GM23248 (cell line): ENCODE measurements at regions not wholly inside any gene's neighbourhood (a gene's known extent, or its start where the extent isn't known, plus 50 kb on each side); places are given as distances from the start of the nearest gene placed in this dataset.
A peak's percentile ranks its signal among the peaks of the same experiment; 100 is the strongest.

Experiments used
- DNase-seq: peaks from one replicate; pipeline ENCODE4 v3.0.0-alpha.2; 2015
- H2AFZ ChIP-seq: fragments of 200-600 bp; sonication (generic); 2 replicates; pipeline ENCODE4 v1.6.1; 2016; ENCODE audit warnings: antibody characterized with exemption
- H3F3A ChIP-seq: fragments of 200-600 bp; sonication (generic); 2 replicates; pipeline ENCODE4 v1.6.1; 2016; ENCODE audit warnings: mild to moderate bottlenecking, antibody characterized with exemption, mixed run types; ENCODE audit not compliant: insufficient read depth
- H3K27ac ChIP-seq: fragments of 200-600 bp; sonication (generic); 2 replicates; pipeline ENCODE4 v1.5.1; 2016; ENCODE audit warnings: mild to moderate bottlenecking
- H3K27me3 ChIP-seq: fragments of 200-600 bp; sonication (generic); replicated peaks from 2 replicates; pipeline ENCODE4 v1.6.1; 2016; ENCODE audit warnings: mild to moderate bottlenecking; ENCODE audit not compliant: insufficient read depth
- H3K36me3 ChIP-seq: fragments of 200-600 bp; sonication (generic); 2 replicates; pipeline ENCODE4 v1.6.1; 2016; ENCODE audit warnings: low read depth, mild to moderate bottlenecking
- H3K4me1 ChIP-seq: fragments of 200-600 bp; sonication (generic); 2 replicates; pipeline ENCODE4 v1.6.1; 2016; ENCODE audit warnings: mild to moderate bottlenecking; ENCODE audit not compliant: insufficient read depth
- H3K4me2 ChIP-seq: fragments of 200-600 bp; sonication (generic); one replicate; pipeline ENCODE4 v1.6.1; 2016; ENCODE audit warnings: mild to moderate bottlenecking; ENCODE audit not compliant: unreplicated experiment
- H3K4me3 ChIP-seq: fragments of 200-600 bp; sonication (generic); 2 replicates; pipeline ENCODE4 v1.5.1; 2016; ENCODE audit warnings: mild to moderate bottlenecking
- H3K79me2 ChIP-seq: fragments of 200-600 bp; sonication (generic); 2 replicates; pipeline ENCODE4 v1.6.1; 2016; ENCODE audit warnings: mild to moderate bottlenecking; ENCODE audit not compliant: insufficient read depth
- H3K9ac ChIP-seq: fragments of 200-600 bp; sonication (generic); 2 replicates; pipeline ENCODE4 v1.6.1; 2016; ENCODE audit warnings: mild to moderate bottlenecking
- H3K9me2 ChIP-seq: fragments of 200-600 bp; sonication (generic); 2 replicates; pipeline ENCODE4 v1.6.1; 2016; ENCODE audit warnings: mixed run types, mild to moderate bottlenecking, moderate library complexity; ENCODE audit not compliant: insufficient read depth
- H3K9me3 ChIP-seq: fragments of 200-600 bp; sonication (generic); one replicate; pipeline ENCODE4 v1.6.1; 2017; ENCODE audit warnings: low read depth
- H4K20me1 ChIP-seq: fragments of 200-600 bp; sonication (generic); 2 replicates; pipeline ENCODE4 v1.6.0; 2016; ENCODE audit not compliant: insufficient read depth
- EZH2 ChIP-seq: fragments of 200-600 bp; sonication (generic); IDR thresholded peaks from 2 replicates; pipeline ENCODE4 v1.6.1; 2018; ENCODE audit warnings: antibody characterized with exemption, mild to moderate bottlenecking; ENCODE audit not compliant: insufficient read depth, poor library complexity, severe bottlenecking
- EZH2phosphoT487 ChIP-seq: fragments of 200-600 bp; sonication (generic); IDR thresholded peaks from 2 replicates; pipeline ENCODE4 v1.6.1; 2018; ENCODE audit warnings: antibody characterized with exemption, moderate library complexity, mild to moderate bottlenecking, low read depth; ENCODE audit not compliant: insufficient read depth
- WGBS, 2 experiments: methylation state at CpG; one replicate each; pipeline ENCODE4 v1.1.6; 2015 to 2017; ENCODE audit warnings: low lambda C conversion rate in 2 of 2, low coverage in 1 of 2; ENCODE audit errors: missing lambda C conversion rate in 2 of 2; 5-methylcytosine and 5-hydroxymethylcytosine counted together
- in situ Hi-C: fragments of 300-500 bp; cut with MboI; formaldehyde crosslinking; loops from 2 replicates; pipeline ENCODE4 v1.15.0; 2020

- H3K79me2 ChIP-seq, result no peaks in the 10 kb centered on the region
These were observed 324.1 kb downstream of the C7orf25 start for GRCh38 chr7:42587806-42588205.

GRCh38 chr7:42580061-42580460, 331.8 kb downstream of the C7orf25 start:
- WGBS, 2 experiments, result 85 to 94% methylated on average over 2 of the region's 2 CpGs
- H3K9ac ChIP-seq, result no peak overlapping the region
- no peaks in the 10 kb centered on the region for H3K4me1 ChIP-seq
- no peaks in the 10 kb centered on the region for H3K79me2 ChIP-seq
- H4K20me1 ChIP-seq, result no peaks in the 10 kb centered on the region
- in situ Hi-C loops, result no loop called here
- H3K9me2 ChIP-seq, result no peaks in the 10 kb centered on the region
- no peak overlapping the region for H3K4me3 ChIP-seq
- H3K4me2 ChIP-seq, result no peak overlapping the region
- H3K9me3 ChIP-seq, result peaks cover 4% of the 10 kb centered on the region
- DNase-seq, result no peak
- no peak overlapping the region for H3K27ac ChIP-seq
- no peak overlapping the region for H2AFZ ChIP-seq
- TF ChIP-seq EZH2phosphoT487, result no peak
- no peak for TF ChIP-seq EZH2
- no peaks in the 10 kb centered on the region for H3K36me3 ChIP-seq
- H3F3A ChIP-seq, result no peaks in the 10 kb centered on the region
- peaks cover 18% of the 10 kb centered on the region; the same call in 1 of the 2 replicates for H3K27me3 ChIP-seq

More at GRCh38 chr7:42587806-42588205, 324.1 kb downstream of the C7orf25 start:
- H3F3A ChIP-seq, result no peaks in the 10 kb centered on the region
- no peaks in the 10 kb centered on the region for H3K4me1 ChIP-seq
- no peak for DNase-seq
- H3K27me3 ChIP-seq, result no peaks in the 10 kb centered on the region
- WGBS, 2 experiments, result 15 to 36% methylated on average over 2 to 3 of the region's 3 CpGs
- no peaks in the 10 kb centered on the region for H3K36me3 ChIP-seq
- H3K9me2 ChIP-seq, result no peaks in the 10 kb centered on the region
- H3K4me2 ChIP-seq, result no peak overlapping the region
- H4K20me1 ChIP-seq, result no peaks in the 10 kb centered on the region
- no peaks in the 10 kb centered on the region for H3K9me3 ChIP-seq
- TF ChIP-seq EZH2 (no peak), EZH2phosphoT487 (no peak)
- H3K9ac ChIP-seq, result no peak overlapping the region
- no peak overlapping the region for H3K4me3 ChIP-seq
- in situ Hi-C loops, result no loop called here
- no peak overlapping the region for H2AFZ ChIP-seq
- H3K27ac ChIP-seq, result no peak overlapping the region

- H4K20me1 ChIP-seq, result no peaks in the 10 kb centered on the region
- no peak for TF ChIP-seq EZH2phosphoT487
- TF ChIP-seq EZH2, result no peak
- no peaks in the 10 kb centered on the region for H3K4me1 ChIP-seq
- no peak overlapping the region for H2AFZ ChIP-seq
- H3K27me3 ChIP-seq, result peaks cover 18% of the 10 kb centered on the region; the same call in 1 of the 2 replicates
- H3K79me2 ChIP-seq, result no peaks in the 10 kb centered on the region
- H3K4me3 ChIP-seq, result no peak overlapping the region
- H3F3A ChIP-seq, result no peaks in the 10 kb centered on the region
- H3K36me3 ChIP-seq, result no peaks in the 10 kb centered on the region
- H3K4me2 ChIP-seq, result no peak overlapping the region
- no peak overlapping the region for H3K27ac ChIP-seq
- no peak overlapping the region for H3K9ac ChIP-seq
- WGBS, 2 experiments, result 62 to 64% methylated on average over 2 of the region's 2 CpGs
- in situ Hi-C loops, result no loop called here
- H3K9me2 ChIP-seq, result no peaks in the 10 kb centered on the region
- peaks cover 4% of the 10 kb centered on the region for H3K9me3 ChIP-seq
- DNase-seq, result no peak
These were observed 336.7 kb downstream of the C7orf25 start for GRCh38 chr7:42575171-42575570.

GRCh38 chr7:42574685-42575084, 337.2 kb downstream of the C7orf25 start:
- Histone ChIP-seq H3K4me1 (no peaks in the 10 kb centered on the region), H3K9me2 (no peaks in the 10 kb centered on the region), H2AFZ (no peak overlapping the region), H3K79me2 (no peaks in the 10 kb centered on the region), H3K4me2 (no peak overlapping the region), H3K27me3 (peaks cover 18% of the 10 kb centered on the region; the same call in 1 of the 2 replicates), H3K9ac (no peak overlapping the region), H3K36me3 (no peaks in the 10 kb centered on the region), H4K20me1 (no peaks in the 10 kb centered on the region), H3F3A (no peaks in the 10 kb centered on the region), H3K9me3 (peaks cover 3% of the 10 kb centered on the region), H3K4me3 (no peak overlapping the region), H3K27ac (no peak overlapping the region)
- in situ Hi-C loops, result no loop called here
- WGBS, 2 experiments, result 54 to 58% methylated on average over 3 of the region's 3 CpGs
- TF ChIP-seq EZH2 (no peak), EZH2phosphoT487 (no peak)
- peak; percentile 45 for DNase-seq
